Hematopoietic multipotent progenitor cell treated with erythropoietin and hydrocortisone succinate and interleukin-3 and kit ligand, for 6 days (in vitro differentiated cells): ENCODE measurements at regions not wholly inside any gene's neighbourhood (a gene's known extent, or its start where the extent isn't known, plus 50 kb on each side); places are given as distances from the start of the nearest gene placed in this dataset.
"Not testable (repeated sequence)": the region's sequence is repeated elsewhere in the genome, so short reads cannot be mapped to it uniquely, and the experiment has no call there.

Experiments
- DNase-seq: peaks from one replicate; pipeline ENCODE4 v3.0.0-alpha.2; 2015

DNA sequence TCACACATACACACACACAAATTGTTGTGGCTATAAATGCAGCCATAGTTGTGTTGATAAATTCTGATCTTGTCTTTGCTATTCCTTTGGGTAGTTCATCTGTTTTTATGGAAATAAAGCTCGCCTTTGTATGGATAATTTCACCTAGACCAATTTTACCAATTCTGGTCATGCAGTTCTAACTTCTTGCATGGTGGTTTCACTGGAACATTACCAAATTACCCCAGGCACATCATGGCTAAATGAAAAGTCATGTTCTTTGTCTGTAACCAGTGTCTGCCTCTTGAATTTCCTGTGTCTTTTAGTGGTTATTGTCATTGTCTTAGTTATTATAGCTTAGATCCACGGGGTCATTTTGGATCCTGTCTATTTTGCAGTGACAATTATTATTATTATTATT is 50.3 kb upstream of the TMC1 start:
- no peak for DNase-seq

DNA sequence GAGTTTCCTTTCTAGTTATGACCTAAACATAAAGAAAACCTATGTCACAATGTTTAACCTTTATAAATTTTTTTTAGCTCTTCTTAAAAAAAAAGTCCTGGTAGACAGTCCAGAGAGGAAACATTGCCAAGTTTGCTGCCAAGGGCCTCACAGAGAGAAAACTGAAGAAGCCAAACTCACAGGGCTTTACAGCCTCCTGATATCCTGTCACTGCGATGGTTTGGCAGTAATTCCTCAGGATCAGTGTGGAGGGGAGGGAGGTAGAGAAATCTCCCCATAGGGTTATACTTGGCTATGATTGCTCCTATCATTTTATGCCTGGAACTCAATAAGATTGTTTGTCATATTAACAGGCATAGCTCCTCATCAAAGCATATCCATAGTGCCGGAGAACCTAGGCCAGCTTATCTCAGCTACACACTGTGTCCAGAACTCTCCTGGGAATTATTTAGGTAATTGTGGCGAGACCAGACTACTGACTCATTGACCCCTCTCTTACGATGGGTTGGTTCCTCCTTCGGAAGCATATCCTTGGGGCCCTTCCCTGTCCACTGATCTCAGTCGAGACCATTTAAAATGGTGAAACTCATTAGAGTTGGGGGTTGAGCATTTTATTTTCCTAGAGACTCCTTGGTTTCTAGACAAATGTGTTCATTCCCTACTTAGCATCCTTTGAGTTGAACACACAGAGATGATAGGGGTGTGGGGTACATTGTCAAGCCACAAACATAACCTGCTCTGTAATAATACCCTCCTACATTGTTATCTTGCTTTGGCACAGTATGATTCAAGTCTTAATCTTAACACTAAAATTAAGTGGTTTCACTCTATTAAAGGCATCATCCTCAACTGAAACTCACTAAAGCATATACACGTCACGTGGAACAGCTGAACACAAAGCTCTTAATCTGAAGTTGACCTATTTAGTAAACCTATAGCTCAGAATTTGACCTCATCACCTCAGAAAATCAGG is 53.4 kb upstream of the TMC1 start:
- no peak for DNase-seq

DNA sequence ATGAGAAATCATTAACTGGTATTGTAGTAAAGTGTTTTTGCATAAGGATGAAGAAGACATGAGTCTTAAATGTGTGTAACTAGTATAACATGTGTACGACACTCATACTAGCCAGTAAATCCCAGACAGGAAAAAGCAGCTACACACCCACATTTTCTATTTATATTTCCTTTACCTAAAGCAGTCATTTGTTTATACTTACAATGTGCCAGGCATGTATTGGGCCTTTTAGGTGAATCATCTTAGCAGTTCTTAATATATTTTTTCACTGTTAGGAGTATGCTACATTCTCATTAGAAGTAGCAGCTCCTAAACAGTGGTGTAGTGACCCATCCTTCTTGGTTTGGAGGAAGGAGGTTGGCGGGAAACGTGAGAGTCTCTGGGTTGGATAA is 55.8 kb upstream of the TMC1 start:
- DNase-seq: no peak

DNA sequence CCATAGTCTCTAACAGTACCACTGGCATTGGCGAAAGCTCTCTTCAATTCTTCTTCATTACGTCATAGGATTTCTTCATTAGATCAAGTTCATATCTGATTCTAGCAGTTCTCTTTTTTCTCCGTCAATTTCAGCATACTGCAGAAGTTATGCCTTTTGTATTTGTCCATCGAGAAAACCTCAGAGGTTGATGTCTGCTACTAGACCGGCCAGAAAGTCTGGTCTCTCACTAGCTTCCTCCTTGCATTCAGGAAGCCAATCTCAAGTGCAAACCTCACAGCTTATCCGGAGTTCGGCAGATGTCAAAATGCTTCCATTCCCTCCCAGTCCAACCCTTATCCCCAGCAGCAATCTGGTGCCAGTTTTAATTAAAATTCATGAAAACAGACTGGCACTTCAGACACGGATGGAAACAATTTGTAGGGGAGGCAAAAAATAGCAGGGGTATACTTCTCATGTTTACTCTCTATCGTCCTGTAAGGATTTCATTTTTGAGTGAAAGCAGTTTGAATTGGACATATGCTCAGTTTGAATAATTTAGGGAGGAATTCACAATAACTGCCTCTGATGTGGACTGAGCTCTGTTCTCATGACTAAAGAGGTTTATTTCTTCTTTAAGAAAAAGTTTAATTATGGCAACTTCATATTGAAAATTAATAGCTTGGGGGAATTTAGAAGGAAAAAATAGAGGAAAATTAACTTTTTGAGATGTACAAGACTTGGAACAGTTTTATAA is 56.4 kb upstream of the TMC1 start:
- DNase-seq: peak; percentile 75

DNA sequence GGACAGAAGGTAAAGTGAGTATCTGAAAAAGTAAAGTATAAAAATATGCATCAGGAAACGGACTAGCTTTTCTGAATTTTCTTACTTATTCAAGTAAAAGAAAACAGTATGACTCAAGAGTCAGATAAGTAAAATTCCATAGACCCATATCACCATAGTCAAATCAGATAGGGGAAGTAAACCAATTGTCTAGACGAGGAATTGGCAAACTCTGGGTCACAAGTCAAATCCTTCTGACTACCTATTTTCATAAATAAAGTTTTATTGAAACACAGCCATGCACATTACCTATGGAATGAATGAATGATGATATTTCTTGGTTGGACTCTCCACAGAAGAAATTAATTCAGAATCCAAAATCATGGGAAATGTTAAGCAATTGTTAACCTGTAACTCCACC is 59.1 kb upstream of the TMC1 start:
- no peak for DNase-seq

DNA sequence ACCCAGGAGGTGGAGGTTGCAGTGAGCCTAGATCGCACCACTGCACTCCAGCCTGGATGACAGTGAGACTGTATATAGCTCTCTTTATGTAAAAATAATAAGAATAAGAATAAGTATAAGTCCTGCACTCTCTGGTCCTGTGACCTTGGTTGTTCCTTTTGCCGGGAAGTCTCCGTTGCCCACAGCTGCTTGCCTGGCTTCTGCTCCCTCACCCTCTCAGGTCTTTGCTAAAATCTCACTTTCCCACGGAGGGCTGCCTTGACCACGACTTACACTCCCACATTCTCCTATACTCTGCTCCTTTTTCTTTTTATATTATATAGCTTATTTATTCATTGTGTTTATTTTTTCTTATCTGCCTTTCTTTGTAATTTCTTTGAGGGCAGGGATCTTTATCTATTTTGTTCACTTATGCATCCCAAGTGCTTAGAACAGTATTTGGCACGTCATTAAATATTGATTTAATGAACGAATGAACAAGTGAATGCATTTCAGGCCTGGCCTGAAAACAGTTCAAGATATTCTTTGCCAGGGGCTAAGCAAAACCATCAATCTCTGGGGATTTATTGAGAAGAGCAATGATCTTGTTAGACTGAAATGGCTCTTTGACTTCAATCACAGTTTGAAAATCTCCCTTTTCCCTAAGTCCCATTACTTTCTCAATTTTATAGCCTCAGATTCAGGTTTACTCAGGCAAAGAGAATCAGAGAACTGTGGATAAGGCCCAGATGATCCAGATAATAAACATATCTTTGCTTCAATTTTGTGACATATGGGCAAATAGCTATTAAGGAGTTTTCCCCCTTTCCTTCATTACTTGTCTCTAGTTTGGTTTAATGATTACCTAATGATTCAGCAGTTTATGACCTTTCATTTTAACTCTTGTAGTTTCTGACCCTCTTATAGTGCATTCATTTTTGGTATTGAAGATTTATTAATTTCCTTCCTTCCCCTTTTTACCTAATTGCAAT is 60.8 kb upstream of the TMC1 start:
- no peak for DNase-seq

DNA sequence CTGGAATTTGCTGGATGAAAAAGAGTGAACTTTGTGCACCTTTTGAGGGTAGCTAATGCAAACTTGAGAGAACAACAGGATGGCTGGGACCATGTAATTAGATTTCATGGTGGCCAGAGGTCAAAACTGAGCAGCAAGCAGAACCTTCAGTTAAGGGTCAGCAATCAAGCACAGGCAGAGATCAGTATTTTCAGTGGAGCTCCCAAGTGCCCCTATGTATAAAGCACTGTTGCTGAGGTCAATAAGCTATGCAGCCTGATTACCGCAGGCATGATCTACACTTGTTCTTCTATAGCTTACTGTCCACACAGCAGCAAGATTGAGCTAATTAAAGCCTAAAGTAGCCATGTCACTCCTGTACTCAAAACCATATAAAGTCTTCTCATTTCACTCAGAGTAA is 62.1 kb upstream of the TMC1 start:
- no peak for DNase-seq

DNA sequence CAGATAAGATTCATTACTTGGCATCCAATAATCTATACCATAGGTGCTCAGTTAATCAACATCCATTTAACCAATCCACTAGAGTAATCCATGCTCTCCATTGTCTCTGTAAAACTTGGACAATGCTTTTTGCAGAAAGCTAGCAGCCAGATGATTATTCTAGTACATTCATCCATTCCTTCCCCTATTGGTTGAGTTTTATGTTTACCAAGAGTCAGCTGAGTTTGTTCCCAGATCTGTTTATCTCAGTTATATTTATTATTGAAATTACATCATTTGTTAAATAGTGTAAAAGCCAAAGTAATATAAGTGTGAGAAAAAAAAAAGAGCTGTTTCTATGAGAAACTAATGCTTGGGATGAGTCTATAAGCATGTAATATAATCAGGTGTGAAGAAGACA is 63.3 kb upstream of the TMC1 start:
- DNase-seq: no peak

DNA sequence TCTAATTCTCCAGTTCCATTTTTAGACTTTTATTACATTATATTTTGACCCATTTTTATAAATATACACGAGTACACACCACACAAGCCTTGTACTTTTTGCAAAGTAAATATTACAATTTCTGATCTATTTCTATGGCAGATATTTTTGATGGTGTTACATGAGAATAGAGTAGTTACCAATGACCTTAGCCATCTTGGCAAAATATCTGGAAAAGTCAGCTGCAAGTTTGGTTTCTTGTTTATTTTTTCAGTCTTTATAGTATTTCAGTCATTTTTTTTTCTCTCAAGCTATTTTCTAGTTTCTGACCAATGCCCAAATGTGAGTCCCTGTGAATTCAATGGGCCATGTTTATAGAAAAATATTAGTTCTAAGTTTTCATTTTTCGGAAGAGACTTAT is 64.0 kb upstream of the TMC1 start:
- no peak for DNase-seq

DNA sequence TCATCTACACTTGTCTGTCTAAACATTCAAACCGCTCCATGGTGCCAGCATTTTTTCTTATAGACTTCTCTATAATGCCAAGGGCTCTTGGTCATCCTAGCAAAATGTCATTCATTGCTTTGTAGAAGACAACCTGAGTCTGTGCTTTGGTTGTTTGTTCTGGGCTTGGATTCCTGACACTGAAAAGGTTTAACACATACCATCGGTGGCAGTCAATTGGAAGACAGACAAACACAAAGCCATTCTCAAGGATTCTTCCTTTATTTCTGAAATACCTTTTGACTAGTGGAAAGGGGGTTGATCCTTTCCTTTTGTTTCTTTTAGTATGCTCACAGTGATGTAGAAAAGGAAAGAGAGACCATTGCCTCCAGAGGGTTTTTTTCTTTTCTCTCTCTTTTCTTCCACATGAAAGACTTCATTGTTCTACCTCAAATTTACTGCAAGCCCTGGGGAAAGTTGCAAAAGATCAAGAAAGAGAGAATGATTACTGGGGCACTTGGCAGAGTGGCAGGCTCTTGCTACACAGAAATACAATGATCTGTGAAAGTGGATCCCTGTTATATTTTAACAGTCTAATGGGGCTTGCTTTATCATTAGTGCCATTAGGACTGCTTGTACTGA is 66.4 kb upstream of the TMC1 start:
- no peak for DNase-seq

DNA sequence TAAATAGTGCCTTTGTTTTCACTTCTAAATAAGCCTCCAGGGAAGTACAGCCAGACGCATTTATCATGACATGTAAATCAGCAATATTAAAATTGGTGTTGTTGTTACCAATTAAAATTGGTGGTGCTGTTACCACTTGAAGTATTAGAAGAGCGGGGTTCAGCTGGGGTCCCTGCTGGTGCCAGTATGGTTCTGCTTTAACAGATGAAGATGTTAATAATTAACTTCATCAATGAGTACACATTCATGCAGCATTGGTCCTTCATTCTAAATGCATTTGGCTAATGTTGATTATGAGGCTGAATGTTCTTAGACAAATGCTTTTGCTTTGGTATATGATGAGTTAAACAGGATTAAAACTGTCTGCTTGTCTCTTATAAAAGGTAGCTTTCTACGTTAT is 67.6 kb upstream of the TMC1 start:
- no peak for DNase-seq

DNA sequence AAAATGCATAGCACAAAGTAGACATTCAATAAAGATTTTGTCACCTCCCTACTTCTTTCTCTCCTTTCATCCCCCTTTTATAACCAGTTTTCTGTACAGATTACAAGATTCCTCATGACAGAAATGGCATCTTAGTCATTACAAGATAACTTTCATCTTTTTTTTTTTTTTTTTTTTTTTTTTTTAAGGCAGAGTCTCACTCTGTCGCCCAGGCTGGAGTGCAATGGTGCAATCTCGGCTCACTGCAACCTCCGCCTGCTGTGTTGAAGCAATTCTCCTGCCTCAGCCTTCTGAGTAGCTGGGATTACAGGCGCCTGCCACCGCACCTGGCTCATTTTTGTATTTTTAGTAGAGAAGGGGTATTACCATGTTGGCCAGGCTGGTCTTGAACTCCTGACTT is 75.2 kb upstream of the TMC1 start:
- not testable (repeated sequence) for DNase-seq

DNA sequence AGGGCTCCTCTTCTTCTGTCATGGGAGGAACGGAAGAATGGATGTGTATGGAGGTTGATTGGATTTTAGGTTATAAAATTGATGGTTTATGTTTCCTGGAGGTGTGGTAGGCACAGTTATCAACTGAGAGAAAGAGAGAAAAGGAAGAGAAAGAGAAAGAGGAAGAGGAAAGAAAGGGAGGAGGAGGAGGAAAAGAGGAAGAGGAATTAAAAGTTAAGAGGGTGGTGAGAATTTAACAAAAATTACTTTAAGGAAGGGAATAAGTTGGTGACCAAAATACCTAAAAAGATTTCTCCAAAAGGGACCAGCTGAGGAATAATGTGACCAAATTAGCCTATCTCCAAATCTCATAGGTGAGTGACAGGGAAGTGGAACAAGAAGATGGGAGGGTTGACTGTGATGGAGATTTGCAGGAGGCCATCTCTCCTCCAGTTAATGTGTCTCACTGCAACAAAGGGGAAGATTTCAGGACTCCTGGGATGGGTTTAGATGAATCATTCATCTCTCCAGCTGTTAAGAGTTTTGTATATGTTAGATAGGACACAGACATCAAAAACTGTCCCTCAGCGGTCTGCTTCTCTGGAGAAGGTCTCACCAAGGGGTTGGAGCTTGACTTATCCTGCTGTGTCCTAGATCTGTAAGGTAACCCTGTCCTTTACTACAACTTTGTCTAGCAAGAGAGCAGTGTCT is 76.0 kb upstream of the TMC1 start:
- no peak for DNase-seq

DNA sequence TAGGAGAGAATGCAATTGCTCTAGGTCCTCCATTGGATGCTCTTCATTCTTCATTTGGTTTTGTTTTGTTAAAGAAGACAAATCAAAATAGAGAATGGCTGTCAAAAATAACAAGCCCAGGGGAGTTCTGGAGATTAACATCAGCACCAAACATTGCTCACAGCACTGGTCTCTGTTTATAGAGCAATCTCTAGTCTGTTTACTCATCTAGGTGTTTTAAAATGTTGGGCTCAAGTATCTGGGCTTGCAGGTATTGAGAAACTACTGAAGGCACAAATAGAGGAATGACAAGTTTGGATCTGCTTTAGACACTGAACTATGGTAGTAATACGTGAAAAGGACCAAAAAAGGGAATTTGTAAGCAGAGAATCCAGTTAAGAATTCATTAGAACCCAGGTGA is 77.0 kb upstream of the TMC1 start:
- no peak for DNase-seq

DNA sequence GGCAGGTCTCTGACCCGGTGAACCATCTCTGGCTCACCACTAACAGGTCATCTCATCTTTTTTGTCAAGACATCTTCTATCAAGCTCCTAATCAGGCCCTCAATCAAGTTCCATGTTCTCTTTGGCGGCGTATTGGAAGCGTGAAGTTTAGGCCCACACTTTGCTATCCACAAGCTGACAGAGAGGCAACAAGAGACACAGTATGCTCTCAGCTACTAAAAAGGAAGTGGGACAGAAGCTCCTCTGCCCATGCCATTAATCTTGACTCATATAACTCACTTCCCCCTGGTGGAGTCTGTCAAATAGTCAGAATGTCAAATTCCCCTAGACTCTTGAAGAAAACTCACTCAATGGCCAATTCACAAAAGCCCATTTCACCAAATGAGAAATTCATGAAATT is 77.6 kb upstream of the TMC1 start:
- peak; percentile 46 for DNase-seq

DNA sequence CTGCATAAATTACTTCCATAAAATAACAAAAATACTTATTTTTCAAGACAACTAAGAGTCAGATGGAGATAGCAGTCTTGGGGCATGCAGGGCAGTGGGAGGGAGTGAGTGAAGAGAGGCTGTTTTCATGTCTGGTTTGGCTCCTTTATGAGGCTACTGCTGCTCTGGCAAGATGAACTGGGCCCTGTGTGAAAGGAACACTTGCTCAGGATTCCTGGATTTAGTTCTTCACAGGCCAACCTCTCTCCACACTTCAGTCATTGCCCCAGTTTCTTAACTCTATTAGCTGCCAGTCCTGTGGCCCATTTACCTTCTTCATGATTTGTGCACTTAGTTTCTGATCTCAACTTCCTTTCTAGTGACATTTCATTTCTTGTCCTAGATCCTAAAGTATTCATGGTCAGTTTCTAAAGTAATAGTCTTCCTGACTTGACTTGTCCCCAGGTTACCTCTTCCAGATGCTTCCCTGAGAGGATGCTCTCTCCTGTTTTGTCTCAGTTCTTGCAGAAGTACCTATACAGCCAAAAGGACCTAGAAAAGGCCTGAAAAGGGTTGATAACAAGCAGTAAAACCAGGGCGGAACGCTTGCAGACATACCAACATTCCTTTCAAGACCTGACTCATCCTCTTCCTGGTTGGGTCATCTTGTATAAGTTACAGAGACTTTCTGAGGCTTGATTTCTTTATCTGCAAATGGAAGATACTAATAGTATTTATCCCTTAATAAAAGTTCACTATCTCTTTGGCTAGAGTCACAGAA is 77.0 kb upstream of the ZFAND5 start:
- DNase-seq: no peak

DNA sequence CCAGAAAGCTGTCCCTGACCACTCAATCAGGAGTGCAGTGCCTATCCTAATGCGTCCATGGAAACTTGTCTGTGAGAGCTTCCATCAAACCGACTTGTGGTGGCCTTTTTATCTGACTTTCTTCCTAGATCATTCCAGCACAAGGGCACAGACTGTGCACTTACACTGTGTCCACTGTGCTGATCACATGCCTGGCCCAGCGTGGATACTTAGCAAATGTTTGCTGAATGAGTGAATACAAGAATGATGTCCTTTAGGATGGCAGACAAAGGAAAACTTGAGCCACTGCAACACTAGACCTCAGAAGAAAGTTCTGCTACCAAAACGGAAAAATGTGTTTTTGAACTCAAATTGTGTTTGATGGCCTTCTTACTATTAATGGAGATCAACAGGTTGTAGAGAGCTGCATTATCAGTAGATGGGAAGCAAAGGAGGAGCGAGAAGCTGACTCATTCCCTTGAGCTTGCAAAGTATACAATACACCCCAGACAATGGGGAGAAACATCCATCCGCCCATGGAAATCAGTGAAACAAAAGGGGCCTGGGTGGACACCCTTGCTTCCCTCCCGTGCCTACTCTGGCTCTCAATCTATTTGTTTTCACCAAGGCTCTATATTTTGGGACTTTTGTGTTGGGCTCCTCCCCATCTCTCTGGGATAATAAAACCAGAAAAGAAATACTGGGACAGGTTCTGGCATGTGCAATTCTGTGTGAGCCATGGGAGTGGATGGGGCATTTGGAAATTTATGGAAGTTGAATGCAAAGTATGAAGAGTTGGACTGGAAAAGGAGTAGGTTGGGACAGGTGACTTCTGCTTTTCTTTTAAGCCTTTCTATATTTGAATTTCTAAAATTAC is 76.2 kb upstream of the ZFAND5 start:
- DNase-seq: no peak

DNA sequence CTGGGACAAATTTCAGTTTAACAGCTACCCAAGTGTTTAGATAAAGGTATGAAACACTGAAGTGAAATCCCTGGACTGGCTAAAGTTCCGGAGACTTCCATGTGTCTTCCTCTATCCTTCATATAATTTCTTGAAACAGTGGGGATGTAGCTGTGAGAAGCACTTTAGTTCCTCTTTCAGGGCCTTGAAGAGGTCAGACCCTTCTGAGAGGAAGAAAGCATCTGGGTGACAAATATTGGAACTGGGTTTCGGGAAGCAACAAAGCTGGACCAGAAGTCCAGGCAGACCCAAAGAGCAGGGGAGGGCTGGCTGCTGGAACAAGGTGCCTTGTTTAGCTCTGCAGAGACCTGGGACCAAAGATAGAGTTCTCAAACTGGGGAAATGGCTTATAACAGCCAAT is 75.4 kb upstream of the ZFAND5 start:
- DNase-seq: no peak

DNA sequence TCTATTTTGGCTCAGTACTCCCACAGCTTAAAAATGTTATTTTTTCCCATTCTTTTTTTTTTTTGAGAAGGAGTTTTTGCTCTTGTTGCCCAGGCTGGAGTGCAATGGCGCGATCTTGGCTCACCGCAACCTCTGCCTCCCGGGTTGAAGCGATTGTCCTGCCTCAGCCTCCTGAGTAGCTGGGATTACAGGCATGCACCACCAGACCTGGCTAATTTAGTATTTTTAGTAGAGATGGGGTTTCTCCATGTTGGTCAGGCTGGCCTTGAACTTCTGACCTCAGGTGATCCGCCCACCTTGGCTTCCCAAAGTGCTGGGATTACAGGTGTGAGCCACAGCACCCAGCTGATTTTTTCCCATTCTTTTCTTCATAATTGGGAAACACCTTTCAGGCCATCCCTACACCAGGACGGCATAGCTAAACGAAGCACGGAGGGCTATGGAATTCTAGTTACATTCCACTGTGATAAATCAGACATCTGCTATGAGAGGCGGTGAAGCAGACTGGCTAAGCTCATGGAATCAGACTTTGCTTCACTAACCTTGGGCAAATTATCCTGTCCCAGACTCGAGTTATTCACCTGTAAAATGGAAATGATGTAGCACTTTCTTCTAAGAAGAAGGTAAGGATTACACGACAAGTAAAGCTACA is 68.7 kb upstream of the ZFAND5 start:
- not testable (repeated sequence) for DNase-seq

DNA sequence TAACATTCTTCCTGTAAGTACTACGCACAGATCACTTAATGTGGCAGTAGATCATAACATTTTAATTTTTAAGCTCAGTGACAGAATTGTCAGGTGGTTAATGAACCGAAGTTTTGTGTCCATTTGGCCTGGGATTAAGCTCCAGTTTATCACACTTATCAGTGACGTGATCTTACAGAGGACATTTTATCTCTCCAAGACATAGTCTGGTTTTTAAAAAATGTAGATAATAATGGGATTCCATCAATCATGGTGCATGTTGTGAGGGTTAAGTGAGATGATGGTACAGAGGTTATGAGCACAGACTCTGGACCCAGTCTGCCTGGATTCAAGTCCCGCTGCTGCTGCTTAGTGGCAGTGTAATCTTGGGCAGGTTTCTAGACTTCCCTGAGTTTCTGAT is 66.0 kb upstream of the ZFAND5 start:
- no peak for DNase-seq
